HepG2 (cell line): ENCODE measurements at regions not wholly inside any gene's neighbourhood (a gene's known extent, or its start where the extent isn't known, plus 50 kb on each side); places are given as distances from the start of the nearest gene placed in this dataset.

Experiments used
- ASH2L ChIP-seq: fragments of 300-600, 200-600 bp; sonication (generic); IDR thresholded peaks from 2 replicates; pipeline ENCODE4 v1.7.0; 2017; ENCODE audit warnings: low read depth, mild to moderate bottlenecking, moderate library complexity, mixed read lengths, low read length; ENCODE audit not compliant: insufficient read length
- CREBL2 ChIP-seq: sonication (generic); formaldehyde crosslinking; IDR thresholded peaks from 2 replicates; pipeline ENCODE4 v1.8.1; 2023; ENCODE audit warnings: missing genetic modification reagents, mild to moderate bottlenecking, borderline replicate concordance
- CTCF ChIP-seq: sonication (generic); formaldehyde crosslinking; IDR thresholded peaks from 2 replicates; pipeline ENCODE4 v1.5.0; 2020; ENCODE audit warnings: mild to moderate bottlenecking, missing genetic modification reagents, moderate library complexity
- HNF4A ChIP-seq: sonication (generic); formaldehyde crosslinking; IDR thresholded peaks from 2 replicates; pipeline ENCODE4 v1.4.0; 2020; ENCODE audit warnings: missing genetic modification reagents
- SMARCC2 ChIP-seq: fragments of 450-650 bp; IDR thresholded peaks from 2 replicates; pipeline ENCODE4 v1.6.1; 2017; ENCODE audit warnings: antibody characterized with exemption, mild to moderate bottlenecking
- TP53 ChIP-seq: sonication (generic); formaldehyde crosslinking; conservative IDR thresholded peaks from 2 replicates; pipeline ENCODE4 v1.4.0; 2020; ENCODE audit warnings: missing genetic modification reagents
- ZBTB43 ChIP-seq: sonication (generic); formaldehyde crosslinking; conservative IDR thresholded peaks from 2 replicates; pipeline ENCODE4 v1.4.0; 2020; ENCODE audit warnings: missing genetic modification reagents
- ZBTB7A ChIP-seq: sonication (generic); formaldehyde crosslinking; IDR thresholded peaks from 2 replicates; pipeline ENCODE4 v1.8.0; 2022; ENCODE audit warnings: mild to moderate bottlenecking, missing genetic modification reagents
- ZC3H4 ChIP-seq: sonication (generic); formaldehyde crosslinking; IDR thresholded peaks from 2 replicates; pipeline ENCODE4 v1.4.0; 2020; ENCODE audit warnings: missing genetic modification reagents, borderline replicate concordance

- TF ChIP-seq CREBL2 (CRISPR knock-in tag): no peak
- TF ChIP-seq ZBTB43 (CRISPR knock-in tag): no peak
- no peak for TF ChIP-seq ASH2L
- no peak for TF ChIP-seq ZBTB7A (CRISPR knock-in tag)
- no peak for TF ChIP-seq CTCF (CRISPR knock-in tag)
- TF ChIP-seq ZC3H4 (CRISPR knock-in tag): no peak
- no peak for TF ChIP-seq TP53 (CRISPR knock-in tag)
- TF ChIP-seq HNF4A: 0 out of 2 replicates have a peak, but pooled peaks have one; percentile 6
- TF ChIP-seq SMARCC2: no peak
Measured at GRCh38 chr12:46455648-46456352, 83.2 kb upstream of the SLC38A2 start.
